Erythroblast (primary cell): ENCODE measurements at regions not wholly inside any gene's neighbourhood (a gene's known extent, or its start where the extent isn't known, plus 50 kb on each side); places are given as distances from the start of the nearest gene placed in this dataset.

Experiments
- GATA1 ChIP-seq: IDR thresholded peaks from 2 replicates; pipeline ENCODE4 v1.6.1; 2011; ENCODE audit warnings: low read depth, mild to moderate bottlenecking, control low read depth, low read length, moderate library complexity
- POLR2A ChIP-seq: IDR thresholded peaks from 2 replicates; pipeline ENCODE4 v1.6.1; 2011; ENCODE audit warnings: mild to moderate bottlenecking, low read length

DNA sequence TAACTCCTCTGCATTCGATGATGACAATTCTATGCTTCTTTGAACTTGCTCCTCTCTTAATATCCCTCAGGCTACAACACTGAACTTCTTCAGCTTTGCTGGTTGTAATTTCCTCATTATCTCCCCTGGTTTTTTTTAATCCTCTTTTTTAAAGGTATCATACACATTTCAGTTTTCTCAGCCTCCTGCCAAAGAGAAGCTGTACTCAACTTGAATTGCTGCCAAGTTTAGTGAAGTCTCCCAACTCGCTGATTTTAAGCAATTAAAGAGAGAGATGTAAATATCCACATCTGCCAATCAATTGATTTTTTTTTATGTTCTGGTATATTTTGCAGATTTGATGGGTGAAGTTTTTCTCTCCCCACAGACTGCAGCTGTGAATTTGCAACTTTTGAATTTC, 817.8 kb downstream of the GALC start:
- TF ChIP-seq POLR2A (no peak), GATA1 (no peak)
